ENCODE measurements at regions not wholly inside any gene's neighbourhood (a gene's known extent, or its start where the extent isn't known, plus 50 kb on each side); places are given as distances from the start of the nearest gene placed in this dataset.

- no peak for TF ChIP-seq CTCF (IDR thresholded peaks at IDR 0.05; ENCODE audit: unreplicated experiment)
- no peak overlapping the region for H3K27ac Mint-ChIP-seq
- H3K4me3 Mint-ChIP-seq: no peak overlapping the region
- DNase-seq (ENCODE audit: low spot score in 2 of 2, unreplicated experiment in 2 of 2): no peak
- peaks cover 19% of the 10 kb centered on the region for H3K4me1 Mint-ChIP-seq
- H3K36me3 Mint-ChIP-seq: no peaks in the 10 kb centered on the region
- H3K9me3 Mint-ChIP-seq: no peaks in the 10 kb centered on the region
- no peaks in the 10 kb centered on the region for H3K27me3 Mint-ChIP-seq (ENCODE audit: low read depth)
Measured at GRCh38 chr2:145302886-145303285, 783.0 kb upstream of the ZEB2 start.

- TF ChIP-seq CTCF (IDR thresholded peaks at IDR 0.05; ENCODE audit: unreplicated experiment): no peak
- no peak for DNase-seq (ENCODE audit: low spot score in 2 of 2, unreplicated experiment in 2 of 2)
- no peak overlapping the region for H3K4me3 Mint-ChIP-seq
- H3K27ac Mint-ChIP-seq: no peak overlapping the region
- H3K36me3 Mint-ChIP-seq: no peaks in the 10 kb centered on the region
- no peaks in the 10 kb centered on the region for H3K9me3 Mint-ChIP-seq
- H3K4me1 Mint-ChIP-seq: peaks cover 19% of the 10 kb centered on the region
- H3K27me3 Mint-ChIP-seq (ENCODE audit: low read depth): no peaks in the 10 kb centered on the region
Measured at GRCh38 chr2:145302451-145302850, 782.5 kb upstream of the ZEB2 start.

GRCh38 chr2:145299368-145299767 is 779.4 kb upstream of the ZEB2 start:
- no peak for DNase-seq (ENCODE audit: low spot score in 2 of 2, unreplicated experiment in 2 of 2)
- H3K27ac Mint-ChIP-seq: no peak overlapping the region
- no peak for TF ChIP-seq CTCF (IDR thresholded peaks at IDR 0.05; ENCODE audit: unreplicated experiment)
- H3K9me3 Mint-ChIP-seq: no peaks in the 10 kb centered on the region
- peaks cover 21% of the 10 kb centered on the region for H3K4me1 Mint-ChIP-seq
- no peaks in the 10 kb centered on the region for H3K27me3 Mint-ChIP-seq (ENCODE audit: low read depth)
- no peak overlapping the region for H3K4me3 Mint-ChIP-seq
- no peaks in the 10 kb centered on the region for H3K36me3 Mint-ChIP-seq

- H3K36me3 Mint-ChIP-seq: no peaks in the 10 kb centered on the region
- no peak overlapping the region for H3K27ac Mint-ChIP-seq
- peaks cover 39% of the 10 kb centered on the region for H3K4me1 Mint-ChIP-seq
- no peaks in the 10 kb centered on the region for H3K9me3 Mint-ChIP-seq
- no peak for DNase-seq (ENCODE audit: low spot score in 2 of 2, unreplicated experiment in 2 of 2)
- no peak for TF ChIP-seq CTCF (IDR thresholded peaks at IDR 0.05; ENCODE audit: unreplicated experiment)
- H3K4me3 Mint-ChIP-seq: no peak overlapping the region
- H3K27me3 Mint-ChIP-seq (ENCODE audit: low read depth): no peaks in the 10 kb centered on the region
Measured at GRCh38 chr2:145292166-145292565, 772.2 kb upstream of the ZEB2 start.

GRCh38 chr2:145290986-145291385 is 771.1 kb upstream of the ZEB2 start:
- Mint-ChIP-seq H3K36me3 (no peaks in the 10 kb centered on the region), H3K9me3 (no peaks in the 10 kb centered on the region), H3K27me3 (ENCODE audit: low read depth) (no peaks in the 10 kb centered on the region), H3K4me3 (no peak overlapping the region), H3K4me1 (peaks cover 49% of the 10 kb centered on the region), H3K27ac (no peak overlapping the region)
- TF ChIP-seq CTCF (IDR thresholded peaks at IDR 0.05; ENCODE audit: unreplicated experiment): no peak
- no peak for DNase-seq (ENCODE audit: low spot score in 2 of 2, unreplicated experiment in 2 of 2)

GRCh38 chr2:145289946-145290345 is 770.0 kb upstream of the ZEB2 start:
- TF ChIP-seq CTCF (IDR thresholded peaks at IDR 0.05; ENCODE audit: unreplicated experiment): no peak
- H3K4me1 Mint-ChIP-seq: peaks cover 48% of the 10 kb centered on the region
- no peak overlapping the region for H3K4me3 Mint-ChIP-seq
- no peak for DNase-seq (ENCODE audit: low spot score in 2 of 2, unreplicated experiment in 2 of 2)
- H3K9me3 Mint-ChIP-seq: no peaks in the 10 kb centered on the region
- no peak overlapping the region for H3K27ac Mint-ChIP-seq
- H3K27me3 Mint-ChIP-seq (ENCODE audit: low read depth): no peaks in the 10 kb centered on the region
- no peaks in the 10 kb centered on the region for H3K36me3 Mint-ChIP-seq

Measured in mesothelial cell of epicardium (in vitro differentiated cells).